ENCODE measurements at regions not wholly inside any gene's neighbourhood (a gene's known extent, or its start where the extent isn't known, plus 50 kb on each side); places are given as distances from the start of the nearest gene placed in this dataset.

GRCh38 chr2:167388901-167389300, 500.6 kb downstream of the XIRP2 start:
- Histone ChIP-seq H3K4me1 (ENCODE audit: control insufficient read depth in 5 of 5, insufficient read depth in 5 of 5, low read length in 5 of 5) (no peaks in the 10 kb centered on the region), H3K27ac (ENCODE audit: low read depth in 1 of 2, low read length in 1 of 2) (no peak overlapping the region), H3K36me3 (ENCODE audit: control insufficient read depth in 4 of 4, insufficient read depth in 4 of 4, low read length in 4 of 4) (no peaks in the 10 kb centered on the region), H3K9me3 (ENCODE audit: control insufficient read depth in 4 of 4, insufficient read depth in 3 of 4, low read length in 3 of 4) (no peaks in the 10 kb centered on the region), H3K9ac (ENCODE audit: insufficient read depth in 1 of 2, low read length in 2 of 2) (no peak overlapping the region), H3K4me3 (no peak overlapping the region), H3K27me3 (ENCODE audit: control insufficient read depth in 3 of 3, insufficient read depth in 3 of 3, low read length in 2 of 3) (no peaks in the 10 kb centered on the region)
- ATAC-seq (ENCODE audit: insufficient read depth, low FRiP score) (no peak), DNase-seq (no peak)
- 95 to 100% methylated on average over 1 of the region's 1 CpG for WGBS, 2 donors
- TF ChIP-seq CTCF (IDR thresholded peaks at IDR 0.05; ENCODE audit: control extremely low read depth, extremely low read depth): no peak

GRCh38 chr2:167388497-167388896, 500.2 kb downstream of the XIRP2 start:
- H3K27ac ChIP-seq (ENCODE audit: low read depth in 1 of 2, low read length in 1 of 2): no peak overlapping the region
- ATAC-seq (ENCODE audit: insufficient read depth, low FRiP score): no peak
- H3K36me3 ChIP-seq (ENCODE audit: control insufficient read depth in 4 of 4, insufficient read depth in 4 of 4, low read length in 4 of 4): no peaks in the 10 kb centered on the region
- 72 to 81% methylated on average over 2 of the region's 2 CpGs for WGBS, 2 donors
- H3K9me3 ChIP-seq (ENCODE audit: control insufficient read depth in 4 of 4, insufficient read depth in 3 of 4, low read length in 3 of 4): no peaks in the 10 kb centered on the region
- H3K9ac ChIP-seq (ENCODE audit: insufficient read depth in 1 of 2, low read length in 2 of 2): no peak overlapping the region
- no peak for DNase-seq
- TF ChIP-seq CTCF (IDR thresholded peaks at IDR 0.05; ENCODE audit: control extremely low read depth, extremely low read depth): no peak
- no peak overlapping the region for H3K4me3 ChIP-seq
- no peaks in the 10 kb centered on the region for H3K27me3 ChIP-seq (ENCODE audit: control insufficient read depth in 3 of 3, insufficient read depth in 3 of 3, low read length in 2 of 3)
- H3K4me1 ChIP-seq (ENCODE audit: control insufficient read depth in 5 of 5, insufficient read depth in 5 of 5, low read length in 5 of 5): no peaks in the 10 kb centered on the region

- ATAC-seq (ENCODE audit: insufficient read depth, low FRiP score) (no peak), DNase-seq (no peak)
- Histone ChIP-seq H3K9ac (ENCODE audit: insufficient read depth in 1 of 2, low read length in 2 of 2) (no peak overlapping the region), H3K27me3 (ENCODE audit: control insufficient read depth in 3 of 3, insufficient read depth in 3 of 3, low read length in 2 of 3) (no peaks in the 10 kb centered on the region), H3K36me3 (ENCODE audit: control insufficient read depth in 4 of 4, insufficient read depth in 4 of 4, low read length in 4 of 4) (no peaks in the 10 kb centered on the region), H3K9me3 (ENCODE audit: control insufficient read depth in 4 of 4, insufficient read depth in 3 of 4, low read length in 3 of 4) (no peaks in the 10 kb centered on the region), H3K27ac (ENCODE audit: low read depth in 1 of 2, low read length in 1 of 2) (no peak overlapping the region), H3K4me1 (ENCODE audit: control insufficient read depth in 5 of 5, insufficient read depth in 5 of 5, low read length in 5 of 5) (no peaks in the 10 kb centered on the region), H3K4me3 (no peak overlapping the region)
- no peak for TF ChIP-seq CTCF (IDR thresholded peaks at IDR 0.05; ENCODE audit: control extremely low read depth, extremely low read depth)
- 92 to 95% methylated on average over 4 of the region's 4 CpGs for WGBS, 2 donors
These were observed 498.4 kb downstream of the XIRP2 start for GRCh38 chr2:167386694-167387093.

GRCh38 chr2:167383610-167384194, 495.4 kb downstream of the XIRP2 start:
- Histone ChIP-seq H3K4me3 (no peak overlapping the region), H3K36me3 (ENCODE audit: control insufficient read depth in 4 of 4, insufficient read depth in 4 of 4, low read length in 4 of 4) (no peaks in the 10 kb centered on the region), H3K27ac (ENCODE audit: low read depth in 1 of 2, low read length in 1 of 2) (no peak overlapping the region), H3K9me3 (ENCODE audit: control insufficient read depth in 4 of 4, insufficient read depth in 3 of 4, low read length in 3 of 4) (peaks cover 0 to 4% (median 0%) of the 10 kb centered on the region in 4 donors), H3K4me1 (ENCODE audit: control insufficient read depth in 5 of 5, insufficient read depth in 5 of 5, low read length in 5 of 5) (no peaks in the 10 kb centered on the region), H3K27me3 (ENCODE audit: control insufficient read depth in 3 of 3, insufficient read depth in 3 of 3, low read length in 2 of 3) (no peaks in the 10 kb centered on the region), H3K9ac (ENCODE audit: insufficient read depth in 1 of 2, low read length in 2 of 2) (no peak overlapping the region)
- DNase-seq (no peak), ATAC-seq (ENCODE audit: insufficient read depth, low FRiP score) (no peak)
- 81 to 87% methylated on average over 8 of the region's 8 CpGs for WGBS, 2 donors
- no peak for TF ChIP-seq CTCF (IDR thresholded peaks at IDR 0.05; ENCODE audit: control extremely low read depth, extremely low read depth)
